ENCODE measurements at regions not wholly inside any gene's neighbourhood (a gene's known extent, or its start where the extent isn't known, plus 50 kb on each side); places are given as distances from the start of the nearest gene placed in this dataset.

- no peak for DNase-seq (ENCODE audit: low spot score)
- in situ Hi-C loops (cut with MboI; ENCODE audit: low sequenced_read_pairs, unreplicated experiment): no loop called here
- no peak for TF ChIP-seq CTCF (IDR thresholded peaks at IDR 0.05; ENCODE audit: borderline replicate concordance, control extremely low read depth, extremely low read depth, insufficient read depth, missing control alignments)
Measured at GRCh38 chr2:52194342-52194741, 1162.4 kb upstream of the NRXN1 start.

GRCh38 chr2:52193804-52194203 lies 1161.9 kb upstream of the NRXN1 start:
- in situ Hi-C loops (cut with MboI; ENCODE audit: low sequenced_read_pairs, unreplicated experiment): no loop called here

GRCh38 chr2:52192656-52193055 lies 1160.7 kb upstream of the NRXN1 start:
- no peak for DNase-seq (ENCODE audit: low spot score)
- in situ Hi-C loops (cut with MboI; ENCODE audit: low sequenced_read_pairs, unreplicated experiment): no loop called here
- no peak for TF ChIP-seq CTCF (IDR thresholded peaks at IDR 0.05; ENCODE audit: borderline replicate concordance, control extremely low read depth, extremely low read depth, insufficient read depth, missing control alignments)

More at GRCh38 chr2:52193804-52194203, 1161.9 kb upstream of the NRXN1 start:
- no peak for DNase-seq (ENCODE audit: low spot score)
- no peak for TF ChIP-seq CTCF (IDR thresholded peaks at IDR 0.05; ENCODE audit: borderline replicate concordance, control extremely low read depth, extremely low read depth, insufficient read depth, missing control alignments)

GRCh38 chr2:52181080-52181479 lies 1149.1 kb upstream of the NRXN1 start:
- DNase-seq (ENCODE audit: low spot score): no peak
- TF ChIP-seq CTCF (IDR thresholded peaks at IDR 0.05; ENCODE audit: borderline replicate concordance, control extremely low read depth, extremely low read depth, insufficient read depth, missing control alignments): no peak
- in situ Hi-C loops (cut with MboI; ENCODE audit: low sequenced_read_pairs, unreplicated experiment): no loop called here

GRCh38 chr2:52178845-52179244 lies 1146.9 kb upstream of the NRXN1 start:
- DNase-seq (ENCODE audit: low spot score): no peak
- TF ChIP-seq CTCF (IDR thresholded peaks at IDR 0.05; ENCODE audit: borderline replicate concordance, control extremely low read depth, extremely low read depth, insufficient read depth, missing control alignments): no peak
- in situ Hi-C loops (cut with MboI; ENCODE audit: low sequenced_read_pairs, unreplicated experiment): no loop called here

- no peak for TF ChIP-seq CTCF (IDR thresholded peaks at IDR 0.05; ENCODE audit: borderline replicate concordance, control extremely low read depth, extremely low read depth, insufficient read depth, missing control alignments)
- in situ Hi-C loops (cut with MboI; ENCODE audit: low sequenced_read_pairs, unreplicated experiment): no loop called here
- no peak for DNase-seq (ENCODE audit: low spot score)
Measured at GRCh38 chr2:52145005-52145404, 1113.1 kb upstream of the NRXN1 start.

GRCh38 chr2:52144590-52144989 lies 1112.7 kb upstream of the NRXN1 start:
- in situ Hi-C loops (cut with MboI; ENCODE audit: low sequenced_read_pairs, unreplicated experiment): no loop called here
- no peak for TF ChIP-seq CTCF (IDR thresholded peaks at IDR 0.05; ENCODE audit: borderline replicate concordance, control extremely low read depth, extremely low read depth, insufficient read depth, missing control alignments)
- no peak for DNase-seq (ENCODE audit: low spot score)
